HepG2 (cell line): ENCODE measurements at regions not wholly inside any gene's neighbourhood (a gene's known extent, or its start where the extent isn't known, plus 50 kb on each side); places are given as distances from the start of the nearest gene placed in this dataset.

ENCODE experiments used
- ATAC-seq: fragments of 200-7000 bp; cut with Tn5 transposase; 3 replicates; pipeline ENCODE4 v1.9.1; 2020; ENCODE audit warnings: mild to moderate bottlenecking, moderate library complexity
- BruUV-seq: library from RNA; stranded (reverse); fragments of 400-500 nt; replicated peaks from 2 replicates; lab custom pipeline; 2021; lab: Mats Ljungman, UMichigan
- CTCF ChIA-PET: fragments of 300-600 bp; formaldehyde crosslinking; extraction: SDS; loops from one replicate; lab custom pipeline; 2021; ENCODE audit warnings: low total read pairs, inconsistent platforms, low intra/inter-chr PET ratio; lab: Yijun Ruan, JAX
- POLR2A ChIA-PET: fragments of 350-600 bp; sonication (Branson Sonifier 250); formaldehyde crosslinking; loops from one replicate; lab custom pipeline; 2020; ENCODE audit warnings: antibody characterized with exemption, inconsistent platforms; lab: Yijun Ruan, JAX
- DNase-seq: peaks from one replicate; pipeline ENCODE4 v3.0.0-alpha.2; 2015; ENCODE audit warnings: low spot score
- FAIRE-seq: peaks from 3 replicates; lab custom pipeline; 2011; peaks lifted over from hg19 to GRCh38; lab: Jason Lieb, UNC
- H2AFZ ChIP-seq: one replicate; pipeline ENCODE4 v1.6.1; 2011; ENCODE audit warnings: low read length, inconsistent platforms
- H3K27ac ChIP-seq: fragments of 300-600 bp; 3 replicates; pipeline ENCODE4 v1.8.0; 2011; ENCODE audit warnings: mixed run types, mild to moderate bottlenecking, mixed read lengths, low read length, inconsistent platforms; ENCODE audit not compliant: insufficient read depth; ENCODE audit errors: extremely low read length
- H3K27me3 ChIP-seq, 2 experiments: fragments of 200-600 bp in 1 of 2; 2 replicates in 1 of 2; 3 replicates in 1 of 2; pipeline versions ENCODE4 v1.6.0 to v1.8.0; 2011; ENCODE audit warnings: low read length in 2 of 2, mild to moderate bottlenecking in 2 of 2, moderate library complexity in 2 of 2, inconsistent platforms in 1 of 2; ENCODE audit not compliant: insufficient read depth in 2 of 2, control insufficient read depth in 1 of 2
- H3K36me3 ChIP-seq, 2 experiments: fragments of 200-600 bp in 1 of 2; replicated peaks in 1 of 2; 2 replicates in 1 of 2; 3 replicates in 1 of 2; pipeline versions ENCODE4 v1.5.1 to v1.8.0; 2011; ENCODE audit warnings: low read length in 2 of 2, inconsistent platforms in 1 of 2; ENCODE audit not compliant: insufficient read depth in 2 of 2, control insufficient read depth in 1 of 2
- H3K4me1 ChIP-seq: 2 replicates; pipeline ENCODE4 v1.5.1; 2012; ENCODE audit warnings: low read length, inconsistent platforms; ENCODE audit not compliant: insufficient read depth
- H3K4me2 ChIP-seq: 2 replicates; pipeline ENCODE4 v1.6.0; 2011; ENCODE audit warnings: low read depth, low read length, inconsistent platforms
- H3K4me3 ChIP-seq, 3 experiments: fragments of 200-600 bp in 1 of 3; sonication (generic), shearing (Covaris generic) in 1 of 3; replicated peaks in 1 of 3; 2 replicates each; pipeline ENCODE4 v1.5.1; 2011 to 2016; ENCODE audit warnings: low read length in 3 of 3, inconsistent platforms in 2 of 3, low read depth in 2 of 3, mild to moderate bottlenecking in 2 of 3, control low read depth in 1 of 3, mixed read lengths in 1 of 3; ENCODE audit not compliant: insufficient read depth in 1 of 3
- H3K79me2 ChIP-seq: one replicate; pipeline ENCODE4 v1.6.1; 2011; ENCODE audit warnings: low read length, inconsistent platforms; ENCODE audit not compliant: insufficient read depth
- H3K9ac ChIP-seq: 2 replicates; pipeline ENCODE4 v1.6.0; 2011; ENCODE audit warnings: mild to moderate bottlenecking, low read depth, low read length, inconsistent platforms; ENCODE audit not compliant: insufficient read depth
- H3K9me3 ChIP-seq: 2 replicates; pipeline ENCODE4 v1.5.1; 2012; ENCODE audit warnings: mild to moderate bottlenecking, low read length
- H4K20me1 ChIP-seq: 2 replicates; pipeline ENCODE4 v1.6.0; 2011; ENCODE audit warnings: inconsistent platforms, mild to moderate bottlenecking, low read length, moderate library complexity; ENCODE audit not compliant: insufficient read depth
- BRCA1 ChIP-seq: sonication (generic); formaldehyde crosslinking; IDR thresholded peaks from 2 replicates; pipeline ENCODE4 v1.4.0; 2020; ENCODE audit warnings: missing genetic modification reagents
- CBFB ChIP-seq: sonication (generic); formaldehyde crosslinking; IDR thresholded peaks from 2 replicates; pipeline ENCODE4 v1.4.0; 2020; ENCODE audit warnings: missing genetic modification reagents
- CEBPZ ChIP-seq: IDR thresholded peaks from 2 replicates; pipeline ENCODE4 v1.6.1; 2012; ENCODE audit warnings: low read length, improper control_type of control experiment
- FOXC1 ChIP-seq: sonication (generic); formaldehyde crosslinking; IDR thresholded peaks from 2 replicates; pipeline ENCODE4 v1.8.0; 2022; ENCODE audit warnings: mild to moderate bottlenecking, missing genetic modification reagents, borderline replicate concordance
- KDM1A ChIP-seq: IDR thresholded peaks from 2 replicates; pipeline ENCODE4 v1.6.1; 2016; ENCODE audit warnings: missing compliant biosample characterization
- KDM2A ChIP-seq: sonication (generic); formaldehyde crosslinking; IDR thresholded peaks from 2 replicates; pipeline ENCODE4 v1.4.0; 2020; ENCODE audit warnings: low read depth, missing genetic modification reagents, borderline replicate concordance
- KDM3A ChIP-seq: IDR thresholded peaks from 2 replicates; pipeline ENCODE4 v1.6.1; 2018; ENCODE audit warnings: low read depth, missing compliant biosample characterization
- SCMH1 ChIP-seq: sonication (generic); formaldehyde crosslinking; IDR thresholded peaks from 2 replicates; pipeline ENCODE4 v1.9.0; 2021; ENCODE audit warnings: missing genetic modification reagents, mild to moderate bottlenecking, borderline replicate concordance
- SPEN ChIP-seq: sonication (generic); formaldehyde crosslinking; IDR thresholded peaks from 2 replicates; pipeline ENCODE4 v1.5.1; 2020; ENCODE audit warnings: low read depth, mild to moderate bottlenecking, missing genetic modification reagents
- SRY ChIP-seq: sonication (generic); formaldehyde crosslinking; IDR thresholded peaks from 2 replicates; pipeline ENCODE4 v1.8.0; 2022; ENCODE audit warnings: mild to moderate bottlenecking, missing genetic modification reagents
- U2AF2 ChIP-seq: fragments of 200-400 bp; formaldehyde crosslinking; IDR thresholded peaks from 2 replicates; pipeline ENCODE4 v1.6.1; 2017; ENCODE audit warnings: low read depth, mild to moderate bottlenecking, low read length
- XRCC5 ChIP-seq: fragments of 200-400 bp; formaldehyde crosslinking; optimal IDR thresholded peaks from 2 replicates; pipeline ENCODE3; 2017; ENCODE audit warnings: mild to moderate bottlenecking, low read length
- ZNF547 ChIP-seq: sonication (generic); formaldehyde crosslinking; IDR thresholded peaks from 2 replicates; pipeline ENCODE4 v1.5.1; 2020; ENCODE audit warnings: mild to moderate bottlenecking, missing genetic modification reagents
- ZNF556 ChIP-seq: sonication (generic); formaldehyde crosslinking; IDR thresholded peaks from 2 replicates; pipeline ENCODE4 v1.4.0; 2020; ENCODE audit warnings: mild to moderate bottlenecking, missing genetic modification reagents, borderline replicate concordance
- WGBS: methylation state at CpG from one replicate; pipeline ENCODE4 v1.1.6; 2017; ENCODE audit warnings: low lambda C conversion rate; 5-methylcytosine and 5-hydroxymethylcytosine counted together
- in situ Hi-C: cut with HindIII; loops from 2 replicates; pipeline ENCODE4 v1.10.0; 2017; ENCODE audit warnings: low pct_unique_long_range_greater_than_20kb; ENCODE audit not compliant: extremely low pct_ligation_motif_present
- intact Hi-C: fragments of 100-400 bp; cut with micrococcal nuclease; formaldehyde crosslinking; loops from one replicate; pipeline ENCODE4 v1.10.0; 2022; ENCODE audit not compliant: unreplicated experiment
- TF ChIP-seq, protein P1 (sequence below): sonication (generic); formaldehyde crosslinking; IDR thresholded peaks from 2 replicates; pipeline ENCODE4 v1.5.0; 2020; ENCODE audit warnings: mild to moderate bottlenecking, missing genetic modification reagents, borderline replicate concordance
- TF ChIP-seq, protein P2 (sequence below): sonication (generic); formaldehyde crosslinking; IDR thresholded peaks from 2 replicates; pipeline ENCODE4 v1.4.0; 2020; ENCODE audit warnings: missing genetic modification reagents

- Histone ChIP-seq H2AFZ (no peak overlapping the region), H3K9ac (no peak overlapping the region), H4K20me1 (no peaks in the 10 kb centered on the region), H3K4me3 (no peak overlapping the region), H3K79me2 (no peaks in the 10 kb centered on the region), H3K27me3 (peaks cover 1 to 32% of the 10 kb centered on the region in 2 experiments; a peak in 3 of 5 replicates), H3K36me3 (no peaks in the 10 kb centered on the region), H3K9me3 (no peaks in the 10 kb centered on the region), H3K4me1 (peaks cover 17% of the 10 kb centered on the region), H3K27ac (no peak overlapping the region), H3K4me2 (peak overlapping the region; percentile 2)
- 14% methylated on average over 3 of the region's 4 CpGs for WGBS
- FAIRE-seq (peak; percentile 79), DNase-seq (peak; percentile 84), ATAC-seq (peak; percentile 92)
- POLR2A ChIA-PET: interaction anchor here (0.6 to 1.5 kb wide), 7 partner anchors 20 to 62 kb away, joined by 3 to 7 read pairs (median 4); no protein-coding TSS in a partner anchor
- intact Hi-C loops (loop anchor here (1.0 kb wide), 2 partner anchors 27 to 43 kb away; no protein-coding TSS in a partner anchor), in situ Hi-C loops (no loop called here)
- no TSS peak for BruUV-seq
- CTCF ChIA-PET: no interaction called here
- TF ChIP-seq CEBPZ: no peak
- TF ChIP-seq SRY (CRISPR knock-in tag): no peak
- 0 out of 2 replicates have a peak, but pooled peaks have one; percentile 19 for TF ChIP-seq KDM2A (CRISPR knock-in tag)
- TF ChIP-seq XRCC5: peak; percentile 84
- peak; percentile 5; the same call in 1 of the 2 replicates for TF ChIP-seq ZNF547 (CRISPR knock-in tag)
- TF ChIP-seq SPEN (CRISPR knock-in tag): no peak
- no peak for TF ChIP-seq ZNF556 (CRISPR knock-in tag)
- TF ChIP-seq, protein P1, sequence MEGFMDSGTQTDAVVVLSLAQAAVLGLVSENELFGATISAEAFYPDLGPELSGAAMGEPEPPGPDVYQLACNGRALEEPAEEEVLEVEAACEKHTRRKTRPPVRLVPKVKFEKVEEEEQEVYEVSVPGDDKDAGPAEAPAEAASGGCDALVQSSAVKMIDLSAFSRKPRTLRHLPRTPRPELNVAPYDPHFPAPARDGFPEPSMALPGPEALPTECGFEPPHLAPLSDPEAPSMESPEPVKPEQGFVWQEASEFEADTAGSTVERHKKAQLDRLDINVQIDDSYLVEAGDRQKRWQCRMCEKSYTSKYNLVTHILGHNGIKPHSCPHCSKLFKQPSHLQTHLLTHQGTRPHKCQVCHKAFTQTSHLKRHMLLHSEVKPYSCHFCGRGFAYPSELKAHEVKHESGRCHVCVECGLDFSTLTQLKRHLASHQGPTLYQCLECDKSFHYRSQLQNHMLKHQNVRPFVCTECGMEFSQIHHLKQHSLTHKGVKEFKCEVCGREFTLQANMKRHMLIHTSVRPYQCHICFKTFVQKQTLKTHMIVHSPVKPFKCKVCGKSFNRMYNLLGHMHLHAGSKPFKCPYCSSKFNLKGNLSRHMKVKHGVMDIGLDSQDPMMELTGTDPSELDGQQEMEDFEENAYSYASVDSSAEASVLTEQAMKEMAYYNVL (CRISPR knock-in tag): no peak
- no peak for TF ChIP-seq CBFB (CRISPR knock-in tag)
- no peak for TF ChIP-seq U2AF2
- no peak for TF ChIP-seq BRCA1
- 0 out of 2 replicates have a peak, but pooled peaks have one; percentile 40 for TF ChIP-seq KDM3A
- TF ChIP-seq SCMH1 (CRISPR knock-in tag): no peak
- no peak for TF ChIP-seq FOXC1 (CRISPR knock-in tag)
- TF ChIP-seq, protein P2, sequence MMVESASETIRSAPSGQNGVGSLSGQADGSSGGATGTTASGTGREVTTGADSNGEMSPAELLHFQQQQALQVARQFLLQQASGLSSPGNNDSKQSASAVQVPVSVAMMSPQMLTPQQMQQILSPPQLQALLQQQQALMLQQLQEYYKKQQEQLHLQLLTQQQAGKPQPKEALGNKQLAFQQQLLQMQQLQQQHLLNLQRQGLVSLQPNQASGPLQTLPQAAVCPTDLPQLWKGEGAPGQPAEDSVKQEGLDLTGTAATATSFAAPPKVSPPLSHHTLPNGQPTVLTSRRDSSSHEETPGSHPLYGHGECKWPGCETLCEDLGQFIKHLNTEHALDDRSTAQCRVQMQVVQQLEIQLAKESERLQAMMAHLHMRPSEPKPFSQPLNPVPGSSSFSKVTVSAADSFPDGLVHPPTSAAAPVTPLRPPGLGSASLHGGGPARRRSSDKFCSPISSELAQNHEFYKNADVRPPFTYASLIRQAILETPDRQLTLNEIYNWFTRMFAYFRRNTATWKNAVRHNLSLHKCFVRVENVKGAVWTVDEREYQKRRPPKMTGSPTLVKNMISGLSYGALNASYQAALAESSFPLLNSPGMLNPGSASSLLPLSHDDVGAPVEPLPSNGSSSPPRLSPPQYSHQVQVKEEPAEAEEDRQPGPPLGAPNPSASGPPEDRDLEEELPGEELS (CRISPR knock-in tag): 0 out of 2 replicates have a peak, but pooled peaks have one; percentile 21
- peak; percentile 37; the same call in 1 of the 2 replicates for TF ChIP-seq KDM1A (CRISPR knock-in tag)
Observed at GRCh38 chr2:45300026-45300750, 290.9 kb upstream of the SIX2 start.
